CD4-positive, alpha-beta T cell (primary cell): ENCODE measurements at regions not wholly inside any gene's neighbourhood (a gene's known extent, or its start where the extent isn't known, plus 50 kb on each side); places are given as distances from the start of the nearest gene placed in this dataset.

Source experiments
- ATAC-seq: fragments of 200-7000 bp; cut with Tn5 transposase; one replicate; pipeline ENCODE4 v1.10.0; 2022; ENCODE audit warnings: mild to moderate bottlenecking; ENCODE audit not compliant: poor library complexity
- CTCF ChIA-PET: fragments of 350-600 bp; sonication (Branson Sonifier 250); formaldehyde crosslinking; loops from one replicate; lab custom pipeline; 2021; ENCODE audit warnings: antibody characterized with exemption, inconsistent platforms; lab: Charles Lee
- POLR2A ChIA-PET: fragments of 350-600 bp; sonication (Branson Sonifier 250); formaldehyde crosslinking; loops from one replicate; lab custom pipeline; 2021; ENCODE audit warnings: antibody characterized with exemption, inconsistent platforms; lab: Charles Lee
- DNase-seq, 14 experiments: peaks; one replicate each; pipeline ENCODE4 v3.0.0-alpha.2; 2013 to 2020; ENCODE audit warnings: mixed read lengths in 2 of 14
- H3K27ac ChIP-seq, 2 donors: one replicate each; pipeline versions ENCODE4 v1.5.1 to v1.7.0; 2013; ENCODE audit warnings: low read length in 2 of 2, low read depth in 1 of 2, mild to moderate bottlenecking in 1 of 2
- H3K27me3 ChIP-seq, 2 experiments: 1 replicate in 1 of 2; 2 replicates in 1 of 2; pipeline versions ENCODE4 v1.6.1 to v1.7.0; 2013; ENCODE audit warnings: low read length in 2 of 2, control low read depth in 1 of 2, mild to moderate bottlenecking in 1 of 2, moderate library complexity in 1 of 2; ENCODE audit not compliant: insufficient read depth in 2 of 2, control insufficient read depth in 1 of 2
- H3K36me3 ChIP-seq: one replicate; pipeline ENCODE4 v1.6.1; 2013; ENCODE audit warnings: low read length, control low read depth; ENCODE audit not compliant: insufficient read depth
- H3K4me1 ChIP-seq: one replicate; pipeline ENCODE4 v1.6.1; 2013; ENCODE audit warnings: low read length, control low read depth; ENCODE audit not compliant: insufficient read depth
- H3K4me3 ChIP-seq: one replicate; pipeline ENCODE4 v1.5.1; 2013; ENCODE audit warnings: mild to moderate bottlenecking, low read length, moderate library complexity
- H3K9me3 ChIP-seq, 2 experiments: 1 replicate in 1 of 2; 2 replicates in 1 of 2; pipeline versions ENCODE4 v1.6.1 to v1.7.0; 2013; ENCODE audit warnings: low read length in 2 of 2, mild to moderate bottlenecking in 2 of 2, control low read depth in 1 of 2, moderate library complexity in 1 of 2; ENCODE audit not compliant: control insufficient read depth in 1 of 2, insufficient read depth in 1 of 2
- H3K27ac Mint-ChIP-seq: one replicate; pipeline ENCODE4 v1.8.0; 2020; ENCODE audit warnings: mixed read lengths
- H3K27me3 Mint-ChIP-seq: one replicate; pipeline ENCODE4 v1.8.0; 2021; ENCODE audit warnings: mixed read lengths
- H3K36me3 Mint-ChIP-seq: one replicate; pipeline ENCODE4 v1.8.0; 2021; ENCODE audit warnings: low read depth, mixed read lengths
- H3K4me1 Mint-ChIP-seq: one replicate; pipeline ENCODE4 v1.8.0; 2021; ENCODE audit warnings: low read depth, mixed read lengths
- H3K4me3 Mint-ChIP-seq: one replicate; pipeline ENCODE4 v1.8.0; 2020; ENCODE audit warnings: mild to moderate bottlenecking, mixed read lengths
- H3K9me3 Mint-ChIP-seq: one replicate; pipeline ENCODE4 v1.8.0; 2020; ENCODE audit warnings: mixed read lengths
- CTCF ChIP-seq: fragments of 200-600 bp; IDR thresholded peaks from one replicate; pipeline ENCODE4 v1.8.0; 2022; ENCODE audit warnings: antibody characterized with exemption, mild to moderate bottlenecking
- intact Hi-C, 2 experiments: fragments of 100-400 bp; cut with DNase I in 1 of 2; cut with micrococcal nuclease in 1 of 2; formaldehyde crosslinking; loops; one replicate each; pipeline versions ENCODE4 v1.15.1 to v1.9.0; 2023 to 2025; cut with DNase I, micrococcal nuclease

- DNase-seq (no peak), ATAC-seq (no peak)
- Histone ChIP-seq H3K27ac (no peak overlapping the region), H3K36me3 (no peaks in the 10 kb centered on the region), H3K4me3 (no peak overlapping the region), H3K4me1 (no peaks in the 10 kb centered on the region), H3K9me3 (no peaks in the 10 kb centered on the region), H3K27me3 (peaks cover 0 to 11% of the 10 kb centered on the region in 2 experiments)
- ChIA-PET POLR2A (no interaction called here), CTCF (no interaction called here)
- Mint-ChIP-seq H3K4me1 (no peaks in the 10 kb centered on the region), H3K27ac (no peak overlapping the region), H3K27me3 (peaks cover 20% of the 10 kb centered on the region), H3K9me3 (no peaks in the 10 kb centered on the region), H3K4me3 (no peak overlapping the region), H3K36me3 (no peaks in the 10 kb centered on the region)
- TF ChIP-seq CTCF = no peak
- intact Hi-C loops = no loop called here
Observed at GRCh38 chr15:61731099-61731498, 329.1 kb downstream of the VPS13C start.

- Mint-ChIP-seq H3K4me1 (no peaks in the 10 kb centered on the region), H3K27me3 (peaks cover 26% of the 10 kb centered on the region), H3K9me3 (no peaks in the 10 kb centered on the region), H3K4me3 (no peak overlapping the region), H3K27ac (no peak overlapping the region), H3K36me3 (no peaks in the 10 kb centered on the region)
- peaks cover 0 to 11% of the 10 kb centered on the region in 2 experiments for H3K27me3 ChIP-seq
- POLR2A ChIA-PET = no interaction called here
- CTCF ChIA-PET = no interaction called here
- no peaks in the 10 kb centered on the region for H3K4me1 ChIP-seq
- DNase-seq (no peak), ATAC-seq (no peak)
- TF ChIP-seq CTCF = no peak
- no peak overlapping the region for H3K27ac ChIP-seq
- intact Hi-C loops = no loop called here
- no peaks in the 10 kb centered on the region for H3K9me3 ChIP-seq
- H3K36me3 ChIP-seq = no peaks in the 10 kb centered on the region
- H3K4me3 ChIP-seq = no peak overlapping the region
Observed at GRCh38 chr15:61729646-61730045, 330.6 kb downstream of the VPS13C start.

GRCh38 chr15:61726166-61726565 is 334.1 kb downstream of the VPS13C start:
- Mint-ChIP-seq H3K4me1 (no peaks in the 10 kb centered on the region), H3K27me3 (peaks cover 38% of the 10 kb centered on the region), H3K36me3 (no peaks in the 10 kb centered on the region), H3K4me3 (no peak overlapping the region), H3K9me3 (no peaks in the 10 kb centered on the region), H3K27ac (no peak overlapping the region)
- intact Hi-C loops = no loop called here
- TF ChIP-seq CTCF = no peak
- DNase-seq (no peak), ATAC-seq (no peak)
- ChIA-PET POLR2A (no interaction called here), CTCF (no interaction called here)
- Histone ChIP-seq H3K27me3 (peaks cover 0 to 11% of the 10 kb centered on the region in 2 experiments), H3K9me3 (no peaks in the 10 kb centered on the region), H3K4me3 (no peak overlapping the region), H3K27ac (no peak overlapping the region), H3K4me1 (no peaks in the 10 kb centered on the region), H3K36me3 (no peaks in the 10 kb centered on the region)
